B cell (primary cell): ENCODE measurements at regions not wholly inside any gene's neighbourhood (a gene's known extent, or its start where the extent isn't known, plus 50 kb on each side); places are given as distances from the start of the nearest gene placed in this dataset.

Experiments used
- ATAC-seq: fragments of 200-7000 bp; cut with Tn5 transposase; one replicate; pipeline ENCODE4 v1.10.0; 2021; ENCODE audit warnings: low read depth, mild to moderate bottlenecking, moderate number of reproducible peaks, moderate library complexity
- CTCF ChIA-PET: fragments of 350-600 bp; sonication (Branson Sonifier 250); formaldehyde crosslinking; loops from one replicate; lab custom pipeline; 2021; ENCODE audit warnings: antibody characterized with exemption, inconsistent platforms; lab: Charles Lee
- POLR2A ChIA-PET: fragments of 350-600 bp; sonication (Branson Sonifier 250); formaldehyde crosslinking; loops from one replicate; lab custom pipeline; 2021; ENCODE audit warnings: antibody characterized with exemption; lab: Charles Lee
- DNase-seq: peaks from one replicate; pipeline ENCODE4 v3.0.0; 2013
- H2AFZ ChIP-seq: 2 replicates; pipeline ENCODE4 v1.6.1; 2012; ENCODE audit warnings: mild to moderate bottlenecking, low read depth, low read length; ENCODE audit not compliant: insufficient read depth, poor library complexity, severe bottlenecking
- H3K27ac ChIP-seq, 2 donors: 1 replicate in 1 of 2; 2 replicates in 1 of 2; pipeline ENCODE4 v1.5.1; 2012 to 2013; ENCODE audit warnings: low read length in 2 of 2, mild to moderate bottlenecking in 2 of 2, moderate library complexity in 1 of 2
- H3K27me3 ChIP-seq, 4 experiments: fragments of 200-600 bp in 1 of 4; sonication (generic) in 1 of 4; replicated peaks in 1 of 4; 1 replicate in 2 of 4; 2 replicates in 2 of 4; pipeline versions ENCODE4 v1.6.1 to v1.7.0; 2013 to 2016; ENCODE audit warnings: low read length in 3 of 4, mild to moderate bottlenecking in 2 of 4, mixed read lengths in 1 of 4, moderate library complexity in 1 of 4; ENCODE audit not compliant: insufficient read depth in 4 of 4, control insufficient read depth in 3 of 4; ENCODE audit errors: control extremely low read depth in 1 of 4
- H3K36me3 ChIP-seq, 2 experiments: replicated peaks in 1 of 2; 1 replicate in 1 of 2; 2 replicates in 1 of 2; pipeline versions ENCODE4 v1.6.1 to v1.7.1; 2013; ENCODE audit warnings: low read length in 1 of 2; ENCODE audit not compliant: insufficient read depth in 2 of 2, control insufficient read depth in 1 of 2; ENCODE audit errors: control extremely low read depth in 1 of 2, extremely low read depth in 1 of 2
- H3K4me1 ChIP-seq, 2 donors: fragments of 200-600 bp in 1 of 2; sonication (generic) in 1 of 2; 1 replicate in 1 of 2; 2 replicates in 1 of 2; pipeline versions ENCODE4 v1.5.1 to v1.6.1; 2013 to 2017; ENCODE audit warnings: low read length in 2 of 2; ENCODE audit not compliant: control insufficient read depth in 2 of 2, insufficient read depth in 2 of 2
- H3K4me2 ChIP-seq: replicated peaks from 2 replicates; pipeline ENCODE3; 2012; ENCODE audit warnings: mild to moderate bottlenecking, low read depth, low read length; ENCODE audit not compliant: poor library complexity, severe bottlenecking
- H3K4me3 ChIP-seq, 5 experiments: fragments of 200-600 bp in 1 of 5; sonication (generic) in 1 of 5; 1 replicate in 3 of 5; 2 replicates in 2 of 5; pipeline versions ENCODE4 v1.5.1 to v1.7.0; 2011 to 2016; ENCODE audit warnings: low read length in 4 of 5, mild to moderate bottlenecking in 4 of 5, low read depth in 2 of 5, control low read depth in 1 of 5, moderate library complexity in 1 of 5; ENCODE audit not compliant: insufficient read depth in 1 of 5; ENCODE audit errors: control extremely low read depth in 1 of 5, extremely low read depth in 1 of 5
- H3K79me2 ChIP-seq: fragments of 200-600 bp; sonication (generic); one replicate; pipeline ENCODE4 v1.6.0; 2016; ENCODE audit warnings: low read length; ENCODE audit not compliant: control insufficient read depth, insufficient read depth
- H3K9ac ChIP-seq: fragments of 200-600 bp; sonication (generic); 2 replicates; pipeline ENCODE4 v1.6.1; 2017; ENCODE audit warnings: mild to moderate bottlenecking, low read length, moderate library complexity
- H3K9me3 ChIP-seq, 3 donors: one replicate each; pipeline versions ENCODE4 v1.6.1 to v1.7.1; 2013; ENCODE audit warnings: low read length in 2 of 3; ENCODE audit not compliant: control insufficient read depth in 2 of 3, insufficient read depth in 1 of 3; ENCODE audit errors: control extremely low read depth in 1 of 3
- H4K20me1 ChIP-seq: 2 replicates; pipeline ENCODE4 v1.6.0; 2012; ENCODE audit warnings: mild to moderate bottlenecking, low read length; ENCODE audit not compliant: insufficient read depth, control insufficient read depth, poor library complexity, severe bottlenecking
- H3K27ac Mint-ChIP-seq: one replicate; pipeline ENCODE4 v1.8.0; 2021; ENCODE audit warnings: mixed read lengths
- H3K27me3 Mint-ChIP-seq: one replicate; pipeline ENCODE4 v1.8.0; 2021; ENCODE audit warnings: mixed read lengths
- H3K4me1 Mint-ChIP-seq: one replicate; pipeline ENCODE4 v1.8.0; 2021; ENCODE audit warnings: mixed read lengths
- H3K4me3 Mint-ChIP-seq: one replicate; pipeline ENCODE4 v1.8.0; 2021; ENCODE audit warnings: mixed read lengths
- H3K9me3 Mint-ChIP-seq: one replicate; pipeline ENCODE4 v1.8.0; 2022; ENCODE audit warnings: mixed read lengths; ENCODE audit not compliant: insufficient read depth
- CTCF ChIP-seq: fragments of 200-600 bp; IDR thresholded peaks from one replicate; pipeline ENCODE4 v1.8.0; 2022; ENCODE audit warnings: antibody characterized with exemption, mild to moderate bottlenecking
- EZH2 ChIP-seq: IDR thresholded peaks from 2 replicates; pipeline ENCODE4 v1.6.1; 2012; ENCODE audit warnings: borderline replicate concordance, low read depth, mild to moderate bottlenecking, moderate library complexity, low read length; ENCODE audit not compliant: insufficient read depth, poor library complexity, severe bottlenecking
- WGBS: methylation state at CpG from one replicate; pipeline ENCODE4 v1.1.5; 2013; ENCODE audit warnings: missing lambda C conversion rate; ENCODE audit not compliant: insufficient coverage; 5-methylcytosine and 5-hydroxymethylcytosine counted together
- intact Hi-C: fragments of 100-400 bp; cut with micrococcal nuclease; formaldehyde crosslinking; loops from one replicate; pipeline ENCODE4 v1.10.0; 2022

- ChIA-PET CTCF (interaction anchor here (0.6 kb wide), 1 partner anchor 37 kb away, joined by 3 read pairs; no protein-coding TSS in a partner anchor), POLR2A (no interaction called here)
- ATAC-seq (no peak), DNase-seq (no peak)
- intact Hi-C loops = no loop called here
- Histone ChIP-seq H3K27ac (no peak overlapping the region), H3K9me3 (peaks cover 0 to 6% (median 0%) of the 10 kb centered on the region in 3 donors), H3K9ac (no peak overlapping the region), H3K36me3 (no peaks in the 10 kb centered on the region), H3K4me1 (no peaks in the 10 kb centered on the region), H3K27me3 (peaks cover 0 to 10% (median 1%) of the 10 kb centered on the region in 4 experiments), H4K20me1 (no peaks in the 10 kb centered on the region), H2AFZ (no peak overlapping the region), H3K4me2 (no peak overlapping the region), H3K79me2 (no peaks in the 10 kb centered on the region), H3K4me3 (no peak overlapping the region)
- H3K27me3 Mint-ChIP-seq = peaks cover 3% of the 10 kb centered on the region
- no peak overlapping the region for H3K4me3 Mint-ChIP-seq
- 93% methylated on average over 40 of the region's 46 CpGs for WGBS
- H3K9me3 Mint-ChIP-seq = no peaks in the 10 kb centered on the region
- H3K4me1 Mint-ChIP-seq = no peaks in the 10 kb centered on the region
- no peak for TF ChIP-seq CTCF
- no peak for TF ChIP-seq EZH2
- H3K27ac Mint-ChIP-seq = no peak overlapping the region
Measured at GRCh38 chr2:238966072-238966937, 118.4 kb downstream of the TWIST2 start.
